ENCODE measurements at regions not wholly inside any gene's neighbourhood (a gene's known extent, or its start where the extent isn't known, plus 50 kb on each side); places are given as distances from the start of the nearest gene placed in this dataset.
"Not testable (repeated sequence)": the region's sequence is repeated elsewhere in the genome, so short reads cannot be mapped to it uniquely, and the experiment has no call there.

GRCh38 chr21:35183389-35183788 is 134.3 kb upstream of the RUNX1 start:
- DNase-seq (ENCODE audit: low read depth), result not testable (repeated sequence)

- DNase-seq (ENCODE audit: low read depth), result peak; percentile 89
Measured at GRCh38 chr21:35179990-35180540, 131.0 kb upstream of the RUNX1 start.

- peak; percentile 95 for DNase-seq (ENCODE audit: low read depth)
Measured at GRCh38 chr21:35178827-35179226, 129.7 kb upstream of the RUNX1 start.

- DNase-seq (ENCODE audit: low read depth), result no peak
Measured at GRCh38 chr21:35178098-35178497, 129.0 kb upstream of the RUNX1 start.

GRCh38 chr21:35172231-35172630 is 123.1 kb upstream of the RUNX1 start:
- no peak for DNase-seq (ENCODE audit: low read depth)

- DNase-seq (ENCODE audit: low read depth), result peak; percentile 30
Measured at GRCh38 chr21:35171385-35171784, 122.3 kb upstream of the RUNX1 start.

GRCh38 chr21:35170818-35171217 is 121.7 kb upstream of the RUNX1 start:
- DNase-seq (ENCODE audit: low read depth), result no peak

- DNase-seq (ENCODE audit: low read depth), result no peak
Measured at GRCh38 chr21:35170244-35170643, 121.1 kb upstream of the RUNX1 start.

- no peak for DNase-seq (ENCODE audit: low read depth)
Measured at GRCh38 chr21:35169574-35169973, 120.5 kb upstream of the RUNX1 start.

- no peak for DNase-seq (ENCODE audit: low read depth)
Measured at GRCh38 chr21:35168735-35169134, 119.6 kb upstream of the RUNX1 start.

GRCh38 chr21:35164971-35165483 is 115.9 kb upstream of the RUNX1 start:
- no peak for DNase-seq (ENCODE audit: low read depth)

- no peak for DNase-seq (ENCODE audit: low read depth)
Measured at GRCh38 chr21:35164380-35164779, 115.3 kb upstream of the RUNX1 start.

GRCh38 chr21:35163411-35163810 is 114.3 kb upstream of the RUNX1 start:
- no peak for DNase-seq (ENCODE audit: low read depth)

GRCh38 chr21:35162831-35163230 is 113.7 kb upstream of the RUNX1 start:
- no peak for DNase-seq (ENCODE audit: low read depth)

- DNase-seq (ENCODE audit: low read depth), result peak; percentile 92
Measured at GRCh38 chr21:35159881-35160280, 110.8 kb upstream of the RUNX1 start.

- not testable (repeated sequence) for DNase-seq (ENCODE audit: low read depth)
Measured at GRCh38 chr21:35157374-35157773, 108.3 kb upstream of the RUNX1 start.

GRCh38 chr21:35156293-35157278 is 107.5 kb upstream of the RUNX1 start:
- no peak for DNase-seq (ENCODE audit: low read depth)

GRCh38 chr21:35154788-35155187 is 105.7 kb upstream of the RUNX1 start:
- DNase-seq (ENCODE audit: low read depth), result no peak

- DNase-seq (ENCODE audit: low read depth), result no peak
Measured at GRCh38 chr21:35153671-35154070, 104.6 kb upstream of the RUNX1 start.

- DNase-seq (ENCODE audit: low read depth), result peak; percentile 81
Measured at GRCh38 chr21:35150562-35151226, 101.6 kb upstream of the RUNX1 start.

GRCh38 chr21:35149698-35150097 is 100.6 kb upstream of the RUNX1 start:
- no peak for DNase-seq (ENCODE audit: low read depth)

- no peak for DNase-seq (ENCODE audit: low read depth)
Measured at GRCh38 chr21:35147439-35147838, 98.3 kb upstream of the RUNX1 start.

All from HT1080 (cell line).